Neural cell (in vitro differentiated cells): ENCODE measurements at regions not wholly inside any gene's neighbourhood (a gene's known extent, or its start where the extent isn't known, plus 50 kb on each side); places are given as distances from the start of the nearest gene placed in this dataset.

ENCODE experiments used
- CTCF ChIP-seq: fragments of 450-650 bp; IDR thresholded peaks from 2 replicates; pipeline ENCODE4 v1.5.1; 2014; ENCODE audit warnings: antibody characterized with exemption, mild to moderate bottlenecking, moderate library complexity; ENCODE audit not compliant: poor library complexity, severe bottlenecking
- EP300 ChIP-seq: fragments of 450-650 bp; conservative IDR thresholded peaks from 2 replicates; pipeline ENCODE4 v1.6.1; 2014; ENCODE audit warnings: antibody characterized with exemption, mild to moderate bottlenecking, moderate library complexity; ENCODE audit not compliant: poor library complexity, severe bottlenecking
- EZH2 ChIP-seq: fragments of 200-600, 300-800 bp; shearing (Covaris generic), sonication (generic); IDR thresholded peaks from 2 replicates; pipeline ENCODE4 v1.6.1; 2014; ENCODE audit warnings: antibody characterized with exemption, low read length, borderline replicate concordance, mild to moderate bottlenecking; ENCODE audit not compliant: insufficient read depth, poor library complexity, severe bottlenecking
- POLR2AphosphoS5 ChIP-seq: IDR thresholded peaks from 2 replicates; pipeline ENCODE4 v1.6.1; 2012
- TAF1 ChIP-seq: IDR thresholded peaks from 2 replicates; pipeline ENCODE4 v1.6.1; 2012; ENCODE audit warnings: low read depth
- TF ChIP-seq, protein P1 (sequence below): IDR thresholded peaks from 2 replicates; pipeline ENCODE4 v1.6.1; 2012; ENCODE audit warnings: borderline replicate concordance

GRCh38 chr5:161027763-161028162, 175.8 kb upstream of the ATP10B start:
- no peak for TF ChIP-seq CTCF
- TF ChIP-seq, protein P1, sequence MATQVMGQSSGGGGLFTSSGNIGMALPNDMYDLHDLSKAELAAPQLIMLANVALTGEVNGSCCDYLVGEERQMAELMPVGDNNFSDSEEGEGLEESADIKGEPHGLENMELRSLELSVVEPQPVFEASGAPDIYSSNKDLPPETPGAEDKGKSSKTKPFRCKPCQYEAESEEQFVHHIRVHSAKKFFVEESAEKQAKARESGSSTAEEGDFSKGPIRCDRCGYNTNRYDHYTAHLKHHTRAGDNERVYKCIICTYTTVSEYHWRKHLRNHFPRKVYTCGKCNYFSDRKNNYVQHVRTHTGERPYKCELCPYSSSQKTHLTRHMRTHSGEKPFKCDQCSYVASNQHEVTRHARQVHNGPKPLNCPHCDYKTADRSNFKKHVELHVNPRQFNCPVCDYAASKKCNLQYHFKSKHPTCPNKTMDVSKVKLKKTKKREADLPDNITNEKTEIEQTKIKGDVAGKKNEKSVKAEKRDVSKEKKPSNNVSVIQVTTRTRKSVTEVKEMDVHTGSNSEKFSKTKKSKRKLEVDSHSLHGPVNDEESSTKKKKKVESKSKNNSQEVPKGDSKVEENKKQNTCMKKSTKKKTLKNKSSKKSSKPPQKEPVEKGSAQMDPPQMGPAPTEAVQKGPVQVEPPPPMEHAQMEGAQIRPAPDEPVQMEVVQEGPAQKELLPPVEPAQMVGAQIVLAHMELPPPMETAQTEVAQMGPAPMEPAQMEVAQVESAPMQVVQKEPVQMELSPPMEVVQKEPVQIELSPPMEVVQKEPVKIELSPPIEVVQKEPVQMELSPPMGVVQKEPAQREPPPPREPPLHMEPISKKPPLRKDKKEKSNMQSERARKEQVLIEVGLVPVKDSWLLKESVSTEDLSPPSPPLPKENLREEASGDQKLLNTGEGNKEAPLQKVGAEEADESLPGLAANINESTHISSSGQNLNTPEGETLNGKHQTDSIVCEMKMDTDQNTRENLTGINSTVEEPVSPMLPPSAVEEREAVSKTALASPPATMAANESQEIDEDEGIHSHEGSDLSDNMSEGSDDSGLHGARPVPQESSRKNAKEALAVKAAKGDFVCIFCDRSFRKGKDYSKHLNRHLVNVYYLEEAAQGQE: no peak
- TF ChIP-seq TAF1: no peak
- no peak for TF ChIP-seq EP300
- TF ChIP-seq EZH2: no peak
- TF ChIP-seq POLR2AphosphoS5: no peak
